D721Med (cell line): ENCODE measurements at regions not wholly inside any gene's neighbourhood (a gene's known extent, or its start where the extent isn't known, plus 50 kb on each side); places are given as distances from the start of the nearest gene placed in this dataset.

Source experiments
- DNase-seq: peaks from one replicate; pipeline ENCODE4 v3.0.0; 2011; ENCODE audit warnings: low spot score; ENCODE audit not compliant: insufficient read length
- FAIRE-seq: peaks from 2 replicates; lab custom pipeline; 2011; peaks lifted over from hg19 to GRCh38; lab: Jason Lieb, UNC
- TF ChIP-seq, protein P1 (sequence below): IDR thresholded peaks from 2 replicates; pipeline ENCODE4 v1.5.1; 2012; ENCODE audit warnings: mild to moderate bottlenecking, control low read depth; ENCODE audit not compliant: insufficient read depth; ENCODE audit errors: missing control alignments

DNA sequence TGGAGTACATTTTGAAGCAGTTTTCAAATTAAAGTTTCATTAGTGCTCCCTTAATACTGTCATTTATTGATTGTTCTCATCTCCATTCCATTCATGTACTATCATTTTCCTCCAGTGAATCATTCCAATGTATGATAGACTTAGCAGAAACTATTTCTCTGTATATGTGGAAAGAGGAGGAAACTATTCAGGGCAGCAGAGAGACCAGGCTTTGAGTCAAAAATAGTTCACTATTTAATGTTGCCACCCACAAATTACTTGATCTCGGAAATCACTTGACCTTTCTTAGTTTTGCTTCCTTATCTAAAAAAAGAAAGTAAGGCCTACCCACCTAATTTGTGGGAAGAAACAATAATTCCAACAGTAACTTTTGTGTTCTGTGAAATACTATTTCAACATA, 610.5 kb upstream of the ZNF385D start:
- FAIRE-seq, result no peak

DNA sequence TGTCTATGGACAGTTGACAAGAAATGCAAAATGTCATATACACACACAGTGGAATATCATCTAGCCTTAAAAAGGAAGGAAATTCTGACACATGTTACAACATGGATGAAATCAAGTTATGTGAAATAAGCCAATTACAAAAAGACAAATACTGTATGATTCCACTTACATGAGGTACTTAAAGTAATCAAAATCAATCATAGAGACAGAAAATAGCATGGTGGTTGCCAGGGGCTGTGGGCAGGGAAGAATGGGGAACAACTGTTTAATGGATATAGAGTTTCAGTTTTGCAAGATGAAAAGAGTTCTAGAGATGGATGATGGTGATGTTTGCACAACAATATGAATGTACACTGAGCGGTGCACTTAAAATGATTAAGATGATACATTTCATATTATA, 613.8 kb upstream of the ZNF385D start:
- FAIRE-seq, result no peak
- TF ChIP-seq, protein P1, sequence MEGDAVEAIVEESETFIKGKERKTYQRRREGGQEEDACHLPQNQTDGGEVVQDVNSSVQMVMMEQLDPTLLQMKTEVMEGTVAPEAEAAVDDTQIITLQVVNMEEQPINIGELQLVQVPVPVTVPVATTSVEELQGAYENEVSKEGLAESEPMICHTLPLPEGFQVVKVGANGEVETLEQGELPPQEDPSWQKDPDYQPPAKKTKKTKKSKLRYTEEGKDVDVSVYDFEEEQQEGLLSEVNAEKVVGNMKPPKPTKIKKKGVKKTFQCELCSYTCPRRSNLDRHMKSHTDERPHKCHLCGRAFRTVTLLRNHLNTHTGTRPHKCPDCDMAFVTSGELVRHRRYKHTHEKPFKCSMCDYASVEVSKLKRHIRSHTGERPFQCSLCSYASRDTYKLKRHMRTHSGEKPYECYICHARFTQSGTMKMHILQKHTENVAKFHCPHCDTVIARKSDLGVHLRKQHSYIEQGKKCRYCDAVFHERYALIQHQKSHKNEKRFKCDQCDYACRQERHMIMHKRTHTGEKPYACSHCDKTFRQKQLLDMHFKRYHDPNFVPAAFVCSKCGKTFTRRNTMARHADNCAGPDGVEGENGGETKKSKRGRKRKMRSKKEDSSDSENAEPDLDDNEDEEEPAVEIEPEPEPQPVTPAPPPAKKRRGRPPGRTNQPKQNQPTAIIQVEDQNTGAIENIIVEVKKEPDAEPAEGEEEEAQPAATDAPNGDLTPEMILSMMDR, result no peak
- no peak for DNase-seq

More for the DNA sequence above, 610.5 kb upstream of the ZNF385D start:
- TF ChIP-seq, protein P1, result no peak
- no peak for DNase-seq

DNA sequence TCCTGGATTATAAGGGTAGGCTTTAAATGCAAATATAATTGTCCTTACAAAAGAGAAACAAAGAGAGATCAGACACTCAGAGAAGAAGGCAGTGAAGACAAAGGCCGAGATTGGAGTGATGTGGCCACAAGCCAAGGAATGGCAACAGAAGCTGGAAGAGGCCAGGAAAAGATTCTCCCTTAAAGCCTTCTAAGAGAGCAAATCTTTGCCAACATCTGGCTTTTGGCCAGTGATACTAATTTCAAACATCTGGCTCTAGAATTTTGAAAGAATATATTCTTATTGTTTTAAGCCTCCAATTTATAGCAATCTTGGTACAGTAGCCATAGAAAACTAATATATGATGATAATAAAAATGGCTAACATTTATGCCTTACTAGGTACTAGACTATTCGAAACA, 615.8 kb upstream of the ZNF385D start:
- DNase-seq (no peak), FAIRE-seq (no peak)
- TF ChIP-seq, protein P1, result no peak

DNA sequence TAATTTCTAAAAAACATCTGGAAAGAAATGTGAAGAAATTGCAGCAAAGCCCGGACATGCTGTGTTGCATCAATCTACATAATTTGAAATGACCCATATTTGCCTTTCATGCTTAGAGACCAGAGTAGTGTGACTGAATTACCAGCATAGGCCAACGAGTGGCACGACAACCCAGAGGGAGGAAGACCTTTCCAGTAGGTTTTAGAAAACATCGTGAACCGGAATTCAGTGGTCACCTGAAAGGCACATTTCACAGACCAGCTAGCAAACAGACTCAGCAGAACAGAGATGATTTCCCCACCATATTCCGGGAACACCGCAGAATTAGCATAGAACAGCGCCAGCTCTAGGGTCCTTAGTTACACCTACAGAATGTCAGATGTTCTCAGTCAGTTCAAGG, 620.0 kb upstream of the ZNF385D start:
- DNase-seq (no peak), FAIRE-seq (no peak)
- TF ChIP-seq, protein P1, result no peak

DNA sequence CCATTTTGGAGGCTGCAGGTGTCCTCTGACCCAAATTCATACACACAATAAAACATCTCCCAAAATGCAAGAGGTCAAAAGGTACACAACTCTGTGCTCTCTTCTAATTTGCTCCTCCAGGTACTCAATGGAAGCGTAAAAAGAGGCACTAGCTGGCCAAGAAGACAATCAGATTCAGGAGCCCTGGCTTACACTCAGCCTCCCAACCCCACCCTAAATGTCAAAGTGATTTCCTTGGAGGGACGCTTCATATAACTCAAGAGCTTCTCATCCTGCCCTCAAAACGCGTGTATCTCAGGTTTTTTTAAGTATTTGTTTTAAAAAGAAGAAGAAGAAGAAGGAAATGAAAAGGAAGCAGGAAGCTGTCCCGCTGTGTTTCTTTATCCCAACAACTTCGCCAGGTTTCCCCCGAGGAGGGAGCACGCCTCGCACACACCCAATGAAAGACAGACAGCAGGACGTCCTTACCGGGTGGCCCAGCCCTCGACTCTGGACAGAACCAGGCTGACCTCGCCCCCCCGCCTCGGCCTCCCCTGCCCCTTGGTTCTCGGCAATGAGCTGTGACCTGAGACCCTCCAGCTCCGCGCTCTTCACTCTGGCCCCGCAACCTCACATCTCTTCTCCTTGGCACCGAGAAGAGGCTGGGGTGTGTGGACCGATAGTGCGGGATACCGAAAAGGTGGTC, 620.7 kb upstream of the ZNF385D start:
- FAIRE-seq (no peak), DNase-seq (no peak)
- TF ChIP-seq, protein P1, result no peak

DNA sequence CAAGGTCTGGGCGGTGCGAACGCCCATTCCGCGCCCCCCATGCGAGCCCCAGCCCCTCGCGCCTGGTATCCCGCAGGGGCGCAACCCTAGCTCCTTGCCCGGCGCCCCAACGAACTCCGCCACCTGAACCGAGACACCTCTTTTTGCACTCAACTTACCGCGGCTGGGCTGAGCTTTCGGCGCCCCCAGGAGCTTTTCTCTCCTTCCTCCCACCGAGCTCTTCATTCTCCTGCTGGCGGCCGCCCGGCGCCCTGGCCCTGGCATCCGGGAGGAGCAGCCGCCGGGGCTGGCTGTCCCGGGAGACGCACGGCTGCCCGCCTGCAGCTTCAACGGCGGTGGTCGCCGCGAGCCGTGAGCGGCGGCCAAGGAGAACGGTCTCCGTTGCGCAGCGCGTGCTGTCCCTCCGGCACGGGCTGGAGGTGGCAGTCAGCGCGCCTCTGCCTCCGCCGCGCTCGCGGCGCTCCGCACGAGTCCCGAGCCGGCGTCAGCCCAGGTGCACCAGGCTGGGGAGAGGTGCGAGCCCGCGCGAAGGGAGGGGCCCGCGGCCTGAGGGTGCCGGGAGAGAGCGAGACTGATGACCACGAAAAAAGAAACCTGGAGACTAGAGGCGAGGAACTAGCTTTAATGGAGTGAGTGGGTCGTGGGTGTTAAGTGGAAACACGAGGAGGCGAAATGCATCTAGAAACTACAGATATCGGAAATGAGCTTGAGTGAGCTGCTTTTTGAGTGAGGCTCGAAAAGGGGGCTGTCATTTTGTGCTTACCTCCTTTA, 621.5 kb upstream of the ZNF385D start:
- no peak for DNase-seq
- FAIRE-seq, result no peak
- TF ChIP-seq, protein P1, result no peak

DNA sequence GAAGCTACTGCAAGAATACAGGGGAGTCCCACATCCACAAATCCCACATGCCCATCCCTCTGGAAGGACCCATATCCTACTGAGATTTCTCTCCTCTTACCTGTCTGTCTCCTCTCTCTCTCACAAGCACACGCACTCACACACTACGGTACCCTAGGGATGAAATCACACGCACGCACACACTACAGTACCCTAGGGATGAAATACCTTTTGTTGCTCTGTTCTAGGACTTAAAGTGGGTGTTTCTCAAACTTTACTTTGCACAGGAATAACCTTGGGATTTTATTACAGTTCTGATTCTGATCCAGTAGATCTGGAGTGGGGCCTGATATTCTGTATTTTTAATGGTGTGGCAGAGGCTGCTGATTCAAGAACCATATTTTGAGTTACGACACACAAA, 622.2 kb upstream of the ZNF385D start:
- DNase-seq (no peak), FAIRE-seq (no peak)
- TF ChIP-seq, protein P1, result no peak
